ENCODE measurements at regions not wholly inside any gene's neighbourhood (a gene's known extent, or its start where the extent isn't known, plus 50 kb on each side); places are given as distances from the start of the nearest gene placed in this dataset.

- FAIRE-seq (no peak), DNase-seq (ENCODE audit: insufficient read length, low spot score) (no peak)
- TF ChIP-seq CTCF (IDR thresholded peaks at IDR 0.05; ENCODE audit: insufficient read depth, missing control alignments), result no peak
Measured at GRCh38 chr1:29916656-29917369, 680.5 kb downstream of the PTPRU start.

- no peak for TF ChIP-seq CTCF (IDR thresholded peaks at IDR 0.05; ENCODE audit: insufficient read depth, missing control alignments)
Measured at GRCh38 chr1:29914936-29915335, 678.6 kb downstream of the PTPRU start.

GRCh38 chr1:29912425-29912824 is 676.1 kb downstream of the PTPRU start:
- peak; percentile 9 for TF ChIP-seq CTCF (IDR thresholded peaks at IDR 0.05; ENCODE audit: insufficient read depth, missing control alignments)
- DNase-seq (ENCODE audit: insufficient read length, low spot score), result no peak
- FAIRE-seq, result no peak

More at GRCh38 chr1:29914936-29915335, 678.6 kb downstream of the PTPRU start:
- DNase-seq (ENCODE audit: insufficient read length, low spot score), result no peak
- no peak for FAIRE-seq

GRCh38 chr1:29909962-29910361 is 673.6 kb downstream of the PTPRU start:
- FAIRE-seq (no peak), DNase-seq (ENCODE audit: insufficient read length, low spot score) (no peak)
- no peak for TF ChIP-seq CTCF (IDR thresholded peaks at IDR 0.05; ENCODE audit: insufficient read depth, missing control alignments)

GRCh38 chr1:29907596-29907995 is 671.3 kb downstream of the PTPRU start:
- DNase-seq (ENCODE audit: insufficient read length, low spot score), result no peak
- no peak for FAIRE-seq
- TF ChIP-seq CTCF (IDR thresholded peaks at IDR 0.05; ENCODE audit: insufficient read depth, missing control alignments), result no peak

- DNase-seq (ENCODE audit: insufficient read length, low spot score) (no peak), FAIRE-seq (no peak)
Measured at GRCh38 chr1:29906927-29907326, 670.6 kb downstream of the PTPRU start.

More at GRCh38 chr1:29906927-29907326, 670.6 kb downstream of the PTPRU start:
- TF ChIP-seq CTCF (IDR thresholded peaks at IDR 0.05; ENCODE audit: insufficient read depth, missing control alignments), result no peak

Measured in D721Med (cell line).